NCI-H2227 (cell line): ENCODE measurements at regions not wholly inside any gene's neighbourhood (a gene's known extent, or its start where the extent isn't known, plus 50 kb on each side); places are given as distances from the start of the nearest gene placed in this dataset.

Experiments used
- DNase-seq: peaks from one replicate; lab custom pipeline; 2025; ENCODE audit not compliant: unreplicated experiment; lab: John Stamatoyannopoulos, UW

GRCh38 chr1:209291715-209292114 lies 291.8 kb upstream of the CAMK1G start:
- DNase-seq = no peak

- peak; percentile 31 for DNase-seq
Measured at GRCh38 chr1:209302779-209303568, 280.5 kb upstream of the CAMK1G start.

DNA sequence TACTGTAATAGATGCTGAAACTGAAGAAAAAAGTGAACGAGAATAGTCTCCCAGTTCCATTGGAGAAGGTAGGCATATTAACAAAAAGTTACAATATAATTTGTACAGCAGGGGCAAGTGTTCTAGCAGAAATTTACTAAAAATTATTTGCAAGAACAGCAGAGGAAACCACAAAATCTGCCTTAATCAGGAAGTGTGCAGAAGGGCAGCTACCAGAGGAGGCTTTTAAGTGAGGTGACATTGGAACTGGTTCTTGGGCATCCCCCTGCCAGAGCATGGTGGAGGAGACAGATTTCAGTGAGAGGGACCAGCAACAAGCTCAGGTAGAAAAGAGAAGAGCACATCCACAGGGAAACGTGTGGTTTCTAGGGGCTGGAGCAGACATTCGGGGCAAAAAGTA lies 279.3 kb upstream of the CAMK1G start:
- DNase-seq = no peak

- DNase-seq = peak; percentile 33
Measured at GRCh38 chr1:209305221-209305954, 278.1 kb upstream of the CAMK1G start.

DNA sequence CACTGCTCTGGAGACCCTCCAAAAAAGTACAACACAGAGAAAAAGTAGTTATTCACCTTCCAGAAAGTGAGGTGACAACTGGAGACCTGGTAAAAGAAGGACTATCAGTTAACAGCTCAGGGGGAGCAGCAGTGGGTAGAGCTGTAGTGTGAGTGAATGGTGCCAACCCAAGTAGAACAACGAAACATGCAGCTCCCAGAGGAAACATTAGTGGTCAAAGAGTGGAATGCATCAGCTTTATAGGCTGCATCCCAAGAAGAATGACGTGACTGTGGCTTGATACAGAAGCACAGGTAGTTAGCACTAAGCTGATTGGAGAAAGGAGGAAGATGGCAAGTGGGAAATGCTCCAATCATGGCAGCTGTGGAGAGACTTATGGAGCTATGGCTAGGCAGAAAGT lies 275.7 kb upstream of the CAMK1G start:
- no peak for DNase-seq

- no peak for DNase-seq
Measured at GRCh38 chr1:209309198-209309597, 274.3 kb upstream of the CAMK1G start.

GRCh38 chr1:209311770-209312169 lies 271.7 kb upstream of the CAMK1G start:
- DNase-seq = no peak

- no peak for DNase-seq
Measured at GRCh38 chr1:209316929-209317328, 266.6 kb upstream of the CAMK1G start.

DNA sequence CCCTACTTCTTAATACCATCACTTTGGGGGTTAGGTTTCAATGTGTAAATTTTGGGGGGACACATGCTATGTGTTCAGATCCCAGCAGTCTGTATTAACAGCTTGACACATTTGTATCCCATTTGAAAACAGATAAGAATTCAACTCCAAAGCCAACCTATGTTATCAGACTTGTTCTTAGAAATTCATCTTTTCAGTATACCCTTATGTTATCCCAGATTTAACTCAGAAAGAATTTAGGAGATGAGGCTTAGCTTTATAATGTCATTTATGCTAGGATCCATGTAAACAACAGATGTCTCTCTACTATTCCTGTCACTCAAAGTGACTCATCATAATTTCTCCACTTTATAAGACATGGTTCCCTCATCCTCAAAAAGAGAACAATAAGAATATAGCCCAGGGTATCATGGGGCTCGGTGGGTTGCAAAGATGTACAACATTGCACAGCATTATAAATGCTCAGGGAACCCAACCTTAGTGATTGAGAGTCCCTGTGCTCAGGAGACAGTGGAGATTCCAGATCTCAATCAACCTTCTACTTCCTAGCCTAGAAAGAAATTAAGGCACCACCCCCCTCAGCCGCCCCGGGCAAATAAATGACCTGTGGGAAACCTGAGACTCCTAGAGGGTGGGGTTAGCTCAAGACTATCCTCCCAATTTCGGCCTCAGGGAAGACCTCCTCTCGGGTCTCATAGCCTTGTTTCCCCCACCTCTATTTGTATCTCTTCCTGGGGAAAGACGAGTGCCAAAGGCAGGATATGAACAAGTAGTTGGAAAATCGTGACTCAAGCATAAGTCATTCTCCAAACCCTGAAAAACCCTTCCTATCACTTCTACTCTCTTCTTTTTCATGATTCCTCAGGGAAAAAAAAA lies 265.1 kb upstream of the CAMK1G start:
- no peak for DNase-seq

GRCh38 chr1:209319057-209319432 lies 264.5 kb upstream of the CAMK1G start:
- no peak for DNase-seq

- DNase-seq = no peak
Measured at GRCh38 chr1:209319549-209319948, 264.0 kb upstream of the CAMK1G start.

DNA sequence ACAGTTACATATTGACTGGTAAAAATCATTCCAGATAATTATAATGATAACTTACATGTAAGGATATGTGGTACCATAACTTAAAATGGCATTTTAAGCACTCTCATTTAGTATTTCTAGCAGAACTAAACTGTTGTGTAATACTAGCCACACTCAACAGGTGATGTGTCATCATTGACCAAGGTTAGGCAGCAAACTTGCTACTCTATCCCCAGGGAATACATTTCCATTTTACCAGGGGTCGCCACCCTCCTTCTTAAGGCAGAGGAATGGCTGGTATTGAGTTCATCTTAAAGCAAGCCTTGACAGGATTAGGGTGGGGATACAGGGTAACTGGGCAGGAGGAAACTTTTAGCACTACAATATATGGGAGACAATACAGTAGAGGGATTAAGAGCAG lies 259.8 kb upstream of the CAMK1G start:
- DNase-seq = no peak

- DNase-seq = peak; percentile 49
Measured at GRCh38 chr1:209324901-209325871, 258.3 kb upstream of the CAMK1G start.

- no peak for DNase-seq
Measured at GRCh38 chr1:209326076-209326475, 257.4 kb upstream of the CAMK1G start.

GRCh38 chr1:209326831-209327230 lies 256.7 kb upstream of the CAMK1G start:
- peak; percentile 29 for DNase-seq

GRCh38 chr1:209328196-209328595 lies 255.3 kb upstream of the CAMK1G start:
- DNase-seq = peak; percentile 18

DNA sequence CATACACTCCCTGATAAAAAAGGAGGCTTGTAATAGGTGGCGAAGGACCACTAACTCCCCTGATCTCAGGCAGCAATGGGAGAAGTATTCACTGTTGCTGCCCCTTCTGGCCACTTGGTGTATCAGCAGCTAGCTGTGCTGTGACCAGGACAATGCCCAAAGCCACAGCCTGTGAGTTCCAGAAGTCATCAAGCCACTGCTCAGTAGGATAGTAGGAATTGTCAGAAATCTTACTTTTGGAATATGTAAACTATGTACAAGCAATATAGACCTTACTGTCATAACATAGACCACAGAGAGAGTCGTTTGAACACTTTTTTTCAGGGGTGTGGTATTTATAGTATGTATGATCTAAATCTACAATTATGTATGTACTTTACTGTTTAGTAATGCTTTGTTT lies 248.3 kb upstream of the CAMK1G start:
- DNase-seq = peak; percentile 33

GRCh38 chr1:209341146-209341545 lies 242.4 kb upstream of the CAMK1G start:
- DNase-seq = no peak

- DNase-seq = no peak
Measured at GRCh38 chr1:209341673-209342420, 241.7 kb upstream of the CAMK1G start.
